ENCODE measurements at regions not wholly inside any gene's neighbourhood (a gene's known extent, or its start where the extent isn't known, plus 50 kb on each side); places are given as distances from the start of the nearest gene placed in this dataset.
A peak's percentile ranks its signal among the peaks of the same experiment; 100 is the strongest.

DNA sequence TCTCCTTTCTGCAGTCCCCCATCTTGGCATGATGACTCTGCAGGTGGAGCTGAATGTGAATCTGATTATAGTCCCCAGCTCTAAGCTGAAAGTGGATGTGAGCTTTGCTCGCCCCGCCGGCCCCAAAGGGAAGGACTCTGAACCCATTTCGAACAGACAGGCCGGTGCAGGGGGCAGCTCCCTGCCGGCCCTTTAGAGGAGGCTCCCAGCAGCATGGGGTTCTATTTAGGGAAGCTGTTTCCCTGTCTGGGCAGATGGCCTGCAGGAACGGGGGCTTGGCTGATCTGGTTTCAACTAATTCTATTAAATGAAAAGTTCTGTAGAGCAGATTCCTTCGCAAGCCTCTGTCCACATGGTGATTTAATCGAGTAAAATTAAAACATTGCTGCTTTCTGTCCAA, 104.8 kb upstream of the MSX1 start (continued):
- no peak for TF ChIP-seq BCLAF1 (IDR thresholded peaks at IDR 0.05; ENCODE audit: borderline replicate concordance in 1 of 2, control insufficient read depth in 1 of 2, low read depth in 2 of 2, low read length in 1 of 2)
- TF ChIP-seq, protein P1, sequence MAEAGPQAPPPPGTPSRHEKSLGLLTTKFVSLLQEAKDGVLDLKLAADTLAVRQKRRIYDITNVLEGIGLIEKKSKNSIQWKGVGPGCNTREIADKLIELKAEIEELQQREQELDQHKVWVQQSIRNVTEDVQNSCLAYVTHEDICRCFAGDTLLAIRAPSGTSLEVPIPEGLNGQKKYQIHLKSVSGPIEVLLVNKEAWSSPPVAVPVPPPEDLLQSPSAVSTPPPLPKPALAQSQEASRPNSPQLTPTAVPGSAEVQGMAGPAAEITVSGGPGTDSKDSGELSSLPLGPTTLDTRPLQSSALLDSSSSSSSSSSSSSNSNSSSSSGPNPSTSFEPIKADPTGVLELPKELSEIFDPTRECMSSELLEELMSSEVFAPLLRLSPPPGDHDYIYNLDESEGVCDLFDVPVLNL (CRISPR knock-in tag; IDR thresholded peaks at IDR 0.05; ENCODE audit: low read depth) = no peak

GRCh38 chr4:4753643-4754042, 105.8 kb upstream of the MSX1 start:
- no peaks in the 10 kb centered on the region for H3K4me1 ChIP-seq (replicated peaks in 1 of 2; ENCODE audit: control insufficient read depth in 2 of 2, insufficient read depth in 2 of 2, low read length in 2 of 2)
- WGBS (ENCODE audit: insufficient coverage, low coverage, missing lambda C conversion rate) = 1% methylated on average over 7 of the region's 7 CpGs
- in situ Hi-C loops (cut with MboI) (no loop called here), intact Hi-C loops (cut with micrococcal nuclease) (no loop called here)
- H2AFZ ChIP-seq (ENCODE audit: low read depth, low read length) = no peak overlapping the region
- BruUV-seq (replicated peaks) = no TSS peak
- no peaks in the 10 kb centered on the region for H3K36me3 ChIP-seq (ENCODE audit: control insufficient read depth, insufficient read depth, low read length)
- no peaks in the 10 kb centered on the region; the same call in 1 of the 2 replicates for H4K20me1 ChIP-seq (replicated peaks; ENCODE audit: control insufficient read depth, insufficient read depth, low read length)
- no peak overlapping the region for H3K4me3 ChIP-seq
- ChIA-PET CTCF (ENCODE audit: low intra/inter-chr PET ratio) (no interaction called here), POLR2A (no interaction called here)
- H3K9ac ChIP-seq (ENCODE audit: insufficient read depth in 1 of 2, low read depth in 2 of 2, low read length in 2 of 2) = no peak overlapping the region
- no peaks in the 10 kb centered on the region for H3K9me1 ChIP-seq (ENCODE audit: control insufficient read depth, insufficient read depth, low read length)
- no peaks in the 10 kb centered on the region for H3K9me3 ChIP-seq (replicated peaks; ENCODE audit: control insufficient read depth, insufficient read depth, low read depth, low read length)
- H3K27ac ChIP-seq (ENCODE audit: extremely low read depth, low read depth, low read length) = no peak overlapping the region
- peaks cover 31 to 76% of the 10 kb centered on the region in 2 experiments for H3K27me3 ChIP-seq (ENCODE audit: control insufficient read depth in 2 of 2, insufficient read depth in 2 of 2, low read length in 2 of 2)
- H3K79me2 ChIP-seq (ENCODE audit: control insufficient read depth, insufficient read depth, low read length) = no peaks in the 10 kb centered on the region
- ATAC-seq (no peak), DNase-seq (ENCODE audit: extremely low read depth in 1 of 4, low spot score in 3 of 4) (no peak), FAIRE-seq (no peak)
- H3K4me2 ChIP-seq (ENCODE audit: insufficient read depth, low read length) = no peak overlapping the region
- TF ChIP-seq ZBTB40 (IDR thresholded peaks at IDR 0.05) (peak; percentile 91), ZBTB40 (CRISPR knock-in tag; IDR thresholded peaks at IDR 0.05) (peak; percentile 79), RBM14 (IDR thresholded peaks at IDR 0.05; ENCODE audit: borderline replicate concordance, insufficient read depth, low read depth, low read length) (no peak)

Data from K562 (cell line).